ENCODE measurements at regions not wholly inside any gene's neighbourhood (a gene's known extent, or its start where the extent isn't known, plus 50 kb on each side); places are given as distances from the start of the nearest gene placed in this dataset.

DNA sequence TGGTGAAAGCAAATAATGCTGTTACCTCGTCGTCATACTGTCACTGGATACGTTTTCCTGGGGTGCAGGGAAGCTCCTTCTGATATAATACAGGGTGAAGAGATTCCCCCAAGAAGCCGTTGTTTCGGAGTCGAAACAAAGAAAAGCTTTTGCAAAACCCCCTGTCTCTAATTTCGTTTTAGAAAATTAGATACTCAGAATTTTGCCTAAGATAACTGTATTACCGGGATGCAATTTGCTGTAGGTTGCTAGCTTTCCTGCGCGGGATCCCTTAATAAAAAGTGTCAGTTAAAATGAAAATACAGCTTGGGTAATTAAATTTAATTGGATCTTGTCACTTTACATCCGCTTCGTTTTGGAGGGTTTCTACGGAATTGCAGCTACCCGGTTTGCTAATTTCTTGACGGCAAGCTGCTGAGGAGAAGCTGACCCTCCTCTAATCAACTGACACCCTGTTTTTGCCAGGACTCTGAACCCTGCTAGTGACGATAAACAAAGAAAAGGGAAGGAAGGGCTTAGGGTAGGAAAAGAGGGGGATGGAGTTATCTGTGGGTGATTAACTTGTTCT, 174.6 kb downstream of the SHOX start:
- Histone ChIP-seq H3K27ac (replicated peaks; ENCODE audit: low read length) (no peak overlapping the region), H4K91ac (ENCODE audit: low read depth, low read length, poor library complexity) (no peak overlapping the region), H3K79me1 (ENCODE audit: low read depth, low read length) (no peaks in the 10 kb centered on the region), H3K14ac (ENCODE audit: low read length) (no peak overlapping the region), H3K4me1 (ENCODE audit: control insufficient read depth in 2 of 2, insufficient read depth in 1 of 2, low read depth in 1 of 2, low read length in 2 of 2) (peaks cover 0 to 10% of the 10 kb centered on the region in 2 donors), H3K4ac (ENCODE audit: low read length) (no peak overlapping the region), H2BK5ac (ENCODE audit: low read length) (no peak overlapping the region), H3K23ac (ENCODE audit: low read depth, low read length, poor library complexity) (no peak overlapping the region), H3K36me3 (replicated peaks in 1 of 2; ENCODE audit: control insufficient read depth in 2 of 2, insufficient read depth in 2 of 2, low read length in 2 of 2) (no peaks in the 10 kb centered on the region), H4K8ac (ENCODE audit: low read depth, low read length) (no peak overlapping the region), H2AK5ac (ENCODE audit: low read depth, low read length) (no peak overlapping the region), H2BK12ac (ENCODE audit: low read length) (no peak overlapping the region), H3K4me3 (ENCODE audit: low read length in 2 of 2) (no peak overlapping the region), H3K4me2 (ENCODE audit: insufficient read depth, low read length, poor library complexity, severe bottlenecking) (peak overlapping the region; percentile 37), H3K9ac (ENCODE audit: low read depth, low read length, poor library complexity) (no peak overlapping the region), H2BK15ac (ENCODE audit: low read length) (no peak overlapping the region), H2BK120ac (ENCODE audit: low read depth, low read length) (no peak overlapping the region), H2AFZ (ENCODE audit: low read length) (no peak overlapping the region), H3K9me3 (replicated peaks in 1 of 2; ENCODE audit: control insufficient read depth in 2 of 2, insufficient read depth in 1 of 2, low read depth in 1 of 2, low read length in 2 of 2) (no peaks in the 10 kb centered on the region), H3K27me3 (ENCODE audit: control insufficient read depth in 3 of 3, insufficient read depth in 3 of 3, low read depth in 1 of 3, low read length in 3 of 3) (peaks cover 0 to 10% (median 0%) of the 10 kb centered on the region in 3 experiments), H3K18ac (ENCODE audit: low read length) (peak overlapping the region; percentile 53)
- no peak for DNase-seq (ENCODE audit: low spot score)
- no CpG with 5 or more reads among the region's 16 CpGs for WGBS, 2 donors (ENCODE audit: extremely low coverage in 2 of 2, insufficient read length in 2 of 2, insufficient replicate concordance in 1 of 2)

- Histone ChIP-seq H3K79me1 (ENCODE audit: low read depth, low read length) (no peaks in the 10 kb centered on the region), H2BK5ac (ENCODE audit: low read length) (no peak overlapping the region), H3K4me3 (ENCODE audit: low read length in 2 of 2) (peak overlapping the region in 1 of 2 donors; percentile 20), H3K14ac (ENCODE audit: low read length) (no peak overlapping the region), H3K36me3 (replicated peaks in 1 of 2; ENCODE audit: control insufficient read depth in 2 of 2, insufficient read depth in 2 of 2, low read length in 2 of 2) (no peaks in the 10 kb centered on the region), H3K4me1 (ENCODE audit: control insufficient read depth in 2 of 2, insufficient read depth in 1 of 2, low read depth in 1 of 2, low read length in 2 of 2) (peaks cover 0 to 10% of the 10 kb centered on the region in 2 donors), H3K23ac (ENCODE audit: low read depth, low read length, poor library complexity) (no peak overlapping the region), H2BK15ac (ENCODE audit: low read length) (no peak overlapping the region), H3K4me2 (ENCODE audit: insufficient read depth, low read length, poor library complexity, severe bottlenecking) (no peak overlapping the region), H4K8ac (ENCODE audit: low read depth, low read length) (no peak overlapping the region), H2AK5ac (ENCODE audit: low read depth, low read length) (no peak overlapping the region), H3K18ac (ENCODE audit: low read length) (peak overlapping the region; percentile 11), H2AFZ (ENCODE audit: low read length) (no peak overlapping the region), H3K4ac (ENCODE audit: low read length) (no peak overlapping the region), H2BK12ac (ENCODE audit: low read length) (no peak overlapping the region), H2BK120ac (ENCODE audit: low read depth, low read length) (no peak overlapping the region), H4K91ac (ENCODE audit: low read depth, low read length, poor library complexity) (no peak overlapping the region), H3K9me3 (replicated peaks in 1 of 2; ENCODE audit: control insufficient read depth in 2 of 2, insufficient read depth in 1 of 2, low read depth in 1 of 2, low read length in 2 of 2) (no peaks in the 10 kb centered on the region), H3K27ac (replicated peaks; ENCODE audit: low read length) (no peak overlapping the region), H3K9ac (ENCODE audit: low read depth, low read length, poor library complexity) (no peak overlapping the region), H3K27me3 (ENCODE audit: control insufficient read depth in 3 of 3, insufficient read depth in 3 of 3, low read depth in 1 of 3, low read length in 3 of 3) (peaks cover 0 to 10% (median 0%) of the 10 kb centered on the region in 3 experiments)
- no peak for DNase-seq (ENCODE audit: low spot score)
- no CpG with 5 or more reads among the region's 6 CpGs for WGBS, 2 donors (ENCODE audit: extremely low coverage in 2 of 2, insufficient read length in 2 of 2, insufficient replicate concordance in 1 of 2)
Measured at GRCh38 chrX:802846-803245, 172.3 kb downstream of the SHOX start.

- Histone ChIP-seq H2BK15ac (ENCODE audit: low read length) (no peak overlapping the region), H3K4me1 (ENCODE audit: control insufficient read depth in 2 of 2, insufficient read depth in 1 of 2, low read depth in 1 of 2, low read length in 2 of 2) (peaks cover 0 to 3% of the 10 kb centered on the region in 2 donors), H3K4ac (ENCODE audit: low read length) (no peak overlapping the region), H2BK120ac (ENCODE audit: low read depth, low read length) (no peak overlapping the region), H3K36me3 (replicated peaks in 1 of 2; ENCODE audit: control insufficient read depth in 2 of 2, insufficient read depth in 2 of 2, low read length in 2 of 2) (no peaks in the 10 kb centered on the region), H4K91ac (ENCODE audit: low read depth, low read length, poor library complexity) (no peak overlapping the region), H2AK5ac (ENCODE audit: low read depth, low read length) (no peak overlapping the region), H3K9ac (ENCODE audit: low read depth, low read length, poor library complexity) (no peak overlapping the region), H3K23ac (ENCODE audit: low read depth, low read length, poor library complexity) (no peak overlapping the region), H2BK12ac (ENCODE audit: low read length) (no peak overlapping the region), H3K4me2 (ENCODE audit: insufficient read depth, low read length, poor library complexity, severe bottlenecking) (no peak overlapping the region), H3K79me1 (ENCODE audit: low read depth, low read length) (no peaks in the 10 kb centered on the region), H4K8ac (ENCODE audit: low read depth, low read length) (no peak overlapping the region), H3K27ac (replicated peaks; ENCODE audit: low read length) (no peak overlapping the region), H3K18ac (ENCODE audit: low read length) (no peak overlapping the region), H3K27me3 (ENCODE audit: control insufficient read depth in 3 of 3, insufficient read depth in 3 of 3, low read depth in 1 of 3, low read length in 3 of 3) (no peaks in the 10 kb centered on the region), H3K14ac (ENCODE audit: low read length) (no peak overlapping the region), H3K4me3 (ENCODE audit: low read length in 2 of 2) (no peak overlapping the region), H2BK5ac (ENCODE audit: low read length) (no peak overlapping the region), H2AFZ (ENCODE audit: low read length) (no peak overlapping the region), H3K9me3 (replicated peaks in 1 of 2; ENCODE audit: control insufficient read depth in 2 of 2, insufficient read depth in 1 of 2, low read depth in 1 of 2, low read length in 2 of 2) (no peaks in the 10 kb centered on the region)
- DNase-seq (ENCODE audit: low spot score) = no peak
- no CpG with 5 or more reads among the region's 3 CpGs for WGBS, 2 donors (ENCODE audit: extremely low coverage in 2 of 2, insufficient read length in 2 of 2, insufficient replicate concordance in 1 of 2)
Measured at GRCh38 chrX:799808-800207, 169.2 kb downstream of the SHOX start.

DNA sequence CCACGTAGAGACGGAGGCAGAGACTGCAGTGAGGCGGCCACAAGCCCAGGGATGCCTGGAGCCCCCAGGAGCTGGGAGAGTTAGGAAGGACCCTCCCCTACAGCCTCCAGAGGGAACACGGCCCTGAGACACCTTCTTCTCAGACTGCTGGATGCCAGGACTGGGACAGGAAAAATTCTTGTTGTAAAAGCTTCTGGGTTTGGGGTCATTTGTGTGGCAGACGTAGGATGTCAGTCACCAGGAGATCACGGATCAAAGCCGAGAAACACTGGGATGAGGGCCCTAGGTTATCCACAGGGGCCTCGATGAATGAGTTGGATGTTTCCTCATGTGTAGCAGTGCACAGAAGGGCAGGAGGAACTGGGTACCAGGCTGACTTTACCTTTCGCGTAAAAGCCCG, 163.7 kb downstream of the SHOX start:
- H3K27ac ChIP-seq (replicated peaks; ENCODE audit: low read length) = no peak overlapping the region
- H3K4me2 ChIP-seq (ENCODE audit: insufficient read depth, low read length, poor library complexity, severe bottlenecking) = no peak overlapping the region
- no peaks in the 10 kb centered on the region for H3K79me1 ChIP-seq (ENCODE audit: low read depth, low read length)
- H2BK12ac ChIP-seq (ENCODE audit: low read length) = peak overlapping the region; percentile 52
- no peaks in the 10 kb centered on the region for H3K36me3 ChIP-seq (replicated peaks in 1 of 2; ENCODE audit: control insufficient read depth in 2 of 2, insufficient read depth in 2 of 2, low read length in 2 of 2)
- WGBS, 2 donors (ENCODE audit: extremely low coverage in 2 of 2, insufficient read length in 2 of 2, insufficient replicate concordance in 1 of 2) = no CpG with 5 or more reads among the region's 11 CpGs
- H2AK5ac ChIP-seq (ENCODE audit: low read depth, low read length) = no peak overlapping the region
- DNase-seq (ENCODE audit: low spot score) = no peak
- no peak overlapping the region for H3K23ac ChIP-seq (ENCODE audit: low read depth, low read length, poor library complexity)
- peaks cover 0 to 4% of the 10 kb centered on the region in 2 donors for H3K4me1 ChIP-seq (ENCODE audit: control insufficient read depth in 2 of 2, insufficient read depth in 1 of 2, low read depth in 1 of 2, low read length in 2 of 2)
- H3K18ac ChIP-seq (ENCODE audit: low read length) = peak overlapping the region; percentile 33
- no peak overlapping the region for H3K4ac ChIP-seq (ENCODE audit: low read length)
- H3K4me3 ChIP-seq (ENCODE audit: low read length in 2 of 2) = no peak overlapping the region
- H3K9me3 ChIP-seq (replicated peaks in 1 of 2; ENCODE audit: control insufficient read depth in 2 of 2, insufficient read depth in 1 of 2, low read depth in 1 of 2, low read length in 2 of 2) = no peaks in the 10 kb centered on the region
- no peak overlapping the region for H3K14ac ChIP-seq (ENCODE audit: low read length)
- H2BK15ac ChIP-seq (ENCODE audit: low read length) = no peak overlapping the region
- H2AFZ ChIP-seq (ENCODE audit: low read length) = no peak overlapping the region
- H4K91ac ChIP-seq (ENCODE audit: low read depth, low read length, poor library complexity) = no peak overlapping the region
- no peak overlapping the region for H3K9ac ChIP-seq (ENCODE audit: low read depth, low read length, poor library complexity)
- H3K27me3 ChIP-seq (ENCODE audit: control insufficient read depth in 3 of 3, insufficient read depth in 3 of 3, low read depth in 1 of 3, low read length in 3 of 3) = peaks cover 0 to 23% (median 6%) of the 10 kb centered on the region in 3 experiments
- no peak overlapping the region for H2BK5ac ChIP-seq (ENCODE audit: low read length)
- no peak overlapping the region for H2BK120ac ChIP-seq (ENCODE audit: low read depth, low read length)
- no peak overlapping the region for H4K8ac ChIP-seq (ENCODE audit: low read depth, low read length)
